Type B pancreatic cell (in vitro differentiated cells): ENCODE measurements at regions not wholly inside any gene's neighbourhood (a gene's known extent, or its start where the extent isn't known, plus 50 kb on each side); places are given as distances from the start of the nearest gene placed in this dataset.

Experiments
- DNase-seq: peaks from one replicate; pipeline ENCODE4 v3.0.0; 2021; ENCODE audit warnings: mixed read lengths; ENCODE audit not compliant: unreplicated experiment; ENCODE audit errors: extremely low spot score
- H3K27ac Mint-ChIP-seq: 2 replicates; pipeline ENCODE4 v1.8.0; 2021; ENCODE audit warnings: mild to moderate bottlenecking, mixed read lengths
- H3K27me3 Mint-ChIP-seq: 2 replicates; pipeline ENCODE4 v1.8.0; 2021; ENCODE audit warnings: mixed read lengths
- H3K36me3 Mint-ChIP-seq: 2 replicates; pipeline ENCODE4 v1.8.0; 2021; ENCODE audit warnings: mixed read lengths
- H3K4me1 Mint-ChIP-seq: one replicate; pipeline ENCODE4 v1.8.0; 2021; ENCODE audit warnings: mixed read lengths; ENCODE audit not compliant: unreplicated experiment
- H3K4me3 Mint-ChIP-seq: 2 replicates; pipeline ENCODE4 v1.8.0; 2021; ENCODE audit warnings: mild to moderate bottlenecking, mixed read lengths
- H3K9me3 Mint-ChIP-seq: 2 replicates; pipeline ENCODE4 v1.8.0; 2021; ENCODE audit warnings: mixed read lengths
- TF ChIP-seq, protein P1 (sequence below): fragments of 200-600 bp; sonication (generic); conservative IDR thresholded peaks from 2 replicates; pipeline ENCODE4 v1.5.0; 2021; ENCODE audit warnings: antibody characterized with exemption, mild to moderate bottlenecking

DNA sequence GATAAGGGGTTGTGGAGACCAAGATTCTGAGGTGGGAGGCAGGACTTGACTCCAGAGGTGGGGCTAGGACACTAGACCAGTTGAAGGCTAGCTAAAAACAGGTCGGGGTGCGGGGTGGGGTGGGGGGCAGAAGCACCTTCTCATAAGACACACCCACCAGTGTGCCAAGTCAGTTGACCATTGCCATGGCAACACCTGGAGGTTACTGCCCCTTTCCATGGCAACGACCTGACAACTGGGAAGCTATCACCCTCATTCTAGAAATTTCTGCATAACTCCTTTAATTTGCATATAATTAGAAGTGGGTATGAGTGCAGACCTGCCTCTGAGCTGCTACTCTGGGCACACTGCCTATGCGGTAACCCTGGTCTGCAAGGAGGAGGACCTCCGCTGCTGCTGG, 53.9 kb upstream of the ALOX12 start:
- Mint-ChIP-seq H3K9me3 (no peaks in the 10 kb centered on the region), H3K27me3 (peaks cover 4% of the 10 kb centered on the region), H3K4me3 (no peak overlapping the region), H3K27ac (no peak overlapping the region), H3K36me3 (no peaks in the 10 kb centered on the region), H3K4me1 (no peaks in the 10 kb centered on the region)
- TF ChIP-seq, protein P1, sequence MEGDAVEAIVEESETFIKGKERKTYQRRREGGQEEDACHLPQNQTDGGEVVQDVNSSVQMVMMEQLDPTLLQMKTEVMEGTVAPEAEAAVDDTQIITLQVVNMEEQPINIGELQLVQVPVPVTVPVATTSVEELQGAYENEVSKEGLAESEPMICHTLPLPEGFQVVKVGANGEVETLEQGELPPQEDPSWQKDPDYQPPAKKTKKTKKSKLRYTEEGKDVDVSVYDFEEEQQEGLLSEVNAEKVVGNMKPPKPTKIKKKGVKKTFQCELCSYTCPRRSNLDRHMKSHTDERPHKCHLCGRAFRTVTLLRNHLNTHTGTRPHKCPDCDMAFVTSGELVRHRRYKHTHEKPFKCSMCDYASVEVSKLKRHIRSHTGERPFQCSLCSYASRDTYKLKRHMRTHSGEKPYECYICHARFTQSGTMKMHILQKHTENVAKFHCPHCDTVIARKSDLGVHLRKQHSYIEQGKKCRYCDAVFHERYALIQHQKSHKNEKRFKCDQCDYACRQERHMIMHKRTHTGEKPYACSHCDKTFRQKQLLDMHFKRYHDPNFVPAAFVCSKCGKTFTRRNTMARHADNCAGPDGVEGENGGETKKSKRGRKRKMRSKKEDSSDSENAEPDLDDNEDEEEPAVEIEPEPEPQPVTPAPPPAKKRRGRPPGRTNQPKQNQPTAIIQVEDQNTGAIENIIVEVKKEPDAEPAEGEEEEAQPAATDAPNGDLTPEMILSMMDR, result no peak
- DNase-seq, result no peak

DNA sequence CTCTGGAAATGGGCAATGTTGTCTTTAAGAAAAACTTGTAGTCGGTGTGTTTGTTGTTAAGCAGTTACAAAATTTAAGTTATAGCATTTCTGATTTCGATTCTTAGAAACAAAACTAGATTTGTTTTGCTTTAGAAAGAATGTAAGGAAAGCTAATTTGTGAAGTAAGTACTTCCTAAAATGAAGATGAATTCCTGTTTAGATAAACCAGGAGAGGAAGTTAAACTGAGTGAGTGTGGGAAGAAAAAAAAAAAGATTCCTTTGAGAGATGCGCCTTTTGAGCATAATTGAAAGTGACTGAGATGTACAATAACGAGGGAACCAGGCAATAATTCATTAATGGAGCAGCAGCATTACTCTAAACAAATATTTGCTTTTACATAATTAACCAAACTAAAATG, 52.4 kb upstream of the ALOX12 start:
- TF ChIP-seq, protein P1, result no peak
- H3K27me3 Mint-ChIP-seq, result peaks cover 4% of the 10 kb centered on the region
- no peak for DNase-seq
- H3K9me3 Mint-ChIP-seq, result no peaks in the 10 kb centered on the region
- no peak overlapping the region for H3K27ac Mint-ChIP-seq
- H3K4me1 Mint-ChIP-seq, result no peaks in the 10 kb centered on the region
- no peaks in the 10 kb centered on the region for H3K36me3 Mint-ChIP-seq
- H3K4me3 Mint-ChIP-seq, result no peak overlapping the region
